Mesothelial cell of epicardium (in vitro differentiated cells): ENCODE measurements at regions not wholly inside any gene's neighbourhood (a gene's known extent, or its start where the extent isn't known, plus 50 kb on each side); places are given as distances from the start of the nearest gene placed in this dataset.
A peak's percentile ranks its signal among the peaks of the same experiment; 100 is the strongest.

Source experiments
- DNase-seq, 2 experiments: peaks; one replicate each; pipeline ENCODE4 v3.0.0; 2021; ENCODE audit warnings: low spot score in 2 of 2; ENCODE audit not compliant: unreplicated experiment in 2 of 2
- H3K27ac Mint-ChIP-seq: 2 replicates; pipeline ENCODE4 v1.8.0; 2021; ENCODE audit warnings: mixed read lengths
- H3K27me3 Mint-ChIP-seq: 2 replicates; pipeline ENCODE4 v1.8.0; 2021; ENCODE audit warnings: low read depth, mixed read lengths
- H3K36me3 Mint-ChIP-seq: 2 replicates; pipeline ENCODE4 v1.8.0; 2021; ENCODE audit warnings: mixed read lengths
- H3K4me1 Mint-ChIP-seq: 2 replicates; pipeline ENCODE4 v1.8.0; 2021; ENCODE audit warnings: mixed read lengths
- H3K4me3 Mint-ChIP-seq: 2 replicates; pipeline ENCODE4 v1.8.0; 2021; ENCODE audit warnings: mild to moderate bottlenecking, moderate library complexity, mixed read lengths
- H3K9me3 Mint-ChIP-seq: 2 replicates; pipeline ENCODE4 v1.8.0; 2021; ENCODE audit warnings: mixed read lengths
- TF ChIP-seq, protein P1 (sequence below): fragments of 200-600 bp; sonication (generic); IDR thresholded peaks from one replicate; pipeline ENCODE4 v1.5.0; 2021; ENCODE audit warnings: antibody characterized with exemption; ENCODE audit not compliant: unreplicated experiment

DNA sequence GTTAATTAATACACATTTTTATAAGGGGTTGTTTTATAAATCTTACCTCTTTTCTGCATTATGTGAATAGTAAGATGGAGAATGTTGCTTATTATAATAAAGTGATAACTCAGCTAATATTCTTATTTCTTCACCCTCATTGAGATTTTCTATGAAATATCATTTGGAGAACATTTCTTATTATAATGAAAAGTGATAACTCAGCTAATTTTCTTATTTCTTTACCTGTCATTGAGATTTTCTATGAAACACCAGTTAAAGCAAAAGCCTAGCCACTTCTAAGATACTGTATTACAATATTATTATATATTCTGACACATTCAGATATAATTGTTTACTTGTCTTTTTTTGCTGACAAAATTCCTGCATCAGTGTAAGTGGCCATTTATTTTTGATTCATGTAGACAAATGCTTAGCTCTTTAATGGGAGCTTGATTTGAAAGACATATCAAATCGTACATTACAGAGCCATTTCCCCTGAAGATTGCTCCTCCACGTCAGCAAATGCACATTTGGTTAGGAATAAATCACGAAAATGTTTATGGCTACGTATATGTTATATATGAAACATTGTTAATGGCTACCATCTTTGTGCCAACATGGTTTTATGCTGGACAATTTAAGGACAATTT is 427.5 kb downstream of the CHL1 start:
- no peak for DNase-seq
- Mint-ChIP-seq H3K36me3 (no peaks in the 10 kb centered on the region), H3K4me1 (no peaks in the 10 kb centered on the region), H3K27ac (no peak overlapping the region), H3K4me3 (no peak overlapping the region), H3K9me3 (peaks cover 5% of the 10 kb centered on the region), H3K27me3 (peaks cover 28% of the 10 kb centered on the region)
- TF ChIP-seq, protein P1, sequence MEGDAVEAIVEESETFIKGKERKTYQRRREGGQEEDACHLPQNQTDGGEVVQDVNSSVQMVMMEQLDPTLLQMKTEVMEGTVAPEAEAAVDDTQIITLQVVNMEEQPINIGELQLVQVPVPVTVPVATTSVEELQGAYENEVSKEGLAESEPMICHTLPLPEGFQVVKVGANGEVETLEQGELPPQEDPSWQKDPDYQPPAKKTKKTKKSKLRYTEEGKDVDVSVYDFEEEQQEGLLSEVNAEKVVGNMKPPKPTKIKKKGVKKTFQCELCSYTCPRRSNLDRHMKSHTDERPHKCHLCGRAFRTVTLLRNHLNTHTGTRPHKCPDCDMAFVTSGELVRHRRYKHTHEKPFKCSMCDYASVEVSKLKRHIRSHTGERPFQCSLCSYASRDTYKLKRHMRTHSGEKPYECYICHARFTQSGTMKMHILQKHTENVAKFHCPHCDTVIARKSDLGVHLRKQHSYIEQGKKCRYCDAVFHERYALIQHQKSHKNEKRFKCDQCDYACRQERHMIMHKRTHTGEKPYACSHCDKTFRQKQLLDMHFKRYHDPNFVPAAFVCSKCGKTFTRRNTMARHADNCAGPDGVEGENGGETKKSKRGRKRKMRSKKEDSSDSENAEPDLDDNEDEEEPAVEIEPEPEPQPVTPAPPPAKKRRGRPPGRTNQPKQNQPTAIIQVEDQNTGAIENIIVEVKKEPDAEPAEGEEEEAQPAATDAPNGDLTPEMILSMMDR = no peak

DNA sequence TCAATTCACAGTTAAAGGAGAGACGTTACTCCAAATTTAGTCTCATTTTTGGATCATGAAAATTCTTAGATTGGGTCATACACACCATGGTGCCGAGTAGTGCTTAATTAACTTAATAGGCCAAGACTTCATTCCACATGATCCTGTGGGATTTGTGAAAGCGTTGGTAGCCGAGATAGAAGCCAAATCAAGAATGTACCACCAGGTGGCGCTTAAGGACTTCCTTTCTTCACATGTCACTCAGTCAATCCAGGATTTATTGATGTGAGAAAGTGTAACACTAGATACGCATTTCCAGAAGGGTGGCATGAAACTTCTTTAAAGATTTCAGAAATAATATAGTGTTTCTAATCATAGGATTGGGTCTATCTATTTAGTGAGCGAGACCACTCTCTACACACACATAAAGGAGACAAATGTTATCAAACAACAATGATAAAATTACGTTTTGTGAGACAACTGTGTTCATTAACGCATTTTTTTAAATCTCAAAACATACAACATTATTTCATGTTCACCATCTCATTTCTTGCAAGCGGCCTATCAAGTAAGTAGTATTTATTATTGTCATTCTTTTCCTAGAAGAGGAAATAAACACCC is 436.1 kb downstream of the CHL1 start:
- peak in 1 of 2 experiments; percentile 61 for DNase-seq
- Mint-ChIP-seq H3K4me3 (no peak overlapping the region), H3K27me3 (peaks cover 22% of the 10 kb centered on the region), H3K27ac (no peak overlapping the region), H3K36me3 (no peaks in the 10 kb centered on the region), H3K9me3 (peaks cover 5% of the 10 kb centered on the region), H3K4me1 (peaks cover 16% of the 10 kb centered on the region)
- TF ChIP-seq, protein P1 = peak; percentile 89

DNA sequence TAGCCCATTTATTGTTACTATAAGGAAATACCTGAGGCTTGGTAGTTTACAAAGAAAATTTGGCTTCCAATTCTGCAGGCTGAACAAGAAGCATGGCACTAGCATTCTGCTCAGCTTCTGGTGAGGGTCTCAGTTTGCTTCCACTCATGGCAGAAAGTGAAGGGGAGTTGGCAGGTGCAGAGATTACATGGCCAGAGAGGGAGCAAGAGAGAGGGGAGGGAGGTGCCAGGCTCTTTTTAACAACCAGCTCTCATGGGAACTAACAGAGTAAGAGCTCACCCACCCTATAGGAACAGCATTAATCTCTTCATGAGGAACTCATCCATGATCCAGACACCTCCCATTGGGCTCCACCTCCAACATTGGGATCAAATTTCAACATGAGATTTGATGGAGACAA is 437.9 kb downstream of the CHL1 start:
- Mint-ChIP-seq H3K4me3 (no peak overlapping the region), H3K36me3 (no peaks in the 10 kb centered on the region), H3K9me3 (no peaks in the 10 kb centered on the region), H3K27me3 (peaks cover 16% of the 10 kb centered on the region), H3K27ac (no peak overlapping the region), H3K4me1 (peaks cover 16% of the 10 kb centered on the region)
- no peak for DNase-seq
- TF ChIP-seq, protein P1 = no peak

DNA sequence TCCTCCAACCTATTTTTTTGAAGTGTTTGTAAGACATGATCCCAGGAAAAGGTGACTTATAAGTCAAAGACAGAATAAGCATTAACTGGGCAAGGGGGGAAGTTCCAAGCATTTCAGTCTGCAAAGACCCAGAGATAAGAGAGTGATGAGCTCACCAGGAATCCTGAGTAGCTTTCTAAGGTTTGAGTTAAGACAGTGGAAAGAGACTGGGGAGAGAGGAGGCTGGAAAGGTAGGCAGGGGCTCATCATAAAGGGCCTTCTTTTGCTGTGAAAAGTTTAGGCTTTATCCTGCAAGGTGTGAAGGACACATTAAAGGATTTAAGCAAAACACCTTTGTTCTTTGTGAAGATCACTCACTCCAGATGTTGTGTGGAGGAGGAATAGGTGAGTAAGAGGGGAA is 438.8 kb downstream of the CHL1 start:
- no peaks in the 10 kb centered on the region for H3K36me3 Mint-ChIP-seq
- H3K27ac Mint-ChIP-seq = no peak overlapping the region
- DNase-seq = no peak
- peaks cover 17% of the 10 kb centered on the region for H3K4me1 Mint-ChIP-seq
- no peak overlapping the region for H3K4me3 Mint-ChIP-seq
- TF ChIP-seq, protein P1 = no peak
- H3K9me3 Mint-ChIP-seq = no peaks in the 10 kb centered on the region
- H3K27me3 Mint-ChIP-seq = peaks cover 16% of the 10 kb centered on the region

DNA sequence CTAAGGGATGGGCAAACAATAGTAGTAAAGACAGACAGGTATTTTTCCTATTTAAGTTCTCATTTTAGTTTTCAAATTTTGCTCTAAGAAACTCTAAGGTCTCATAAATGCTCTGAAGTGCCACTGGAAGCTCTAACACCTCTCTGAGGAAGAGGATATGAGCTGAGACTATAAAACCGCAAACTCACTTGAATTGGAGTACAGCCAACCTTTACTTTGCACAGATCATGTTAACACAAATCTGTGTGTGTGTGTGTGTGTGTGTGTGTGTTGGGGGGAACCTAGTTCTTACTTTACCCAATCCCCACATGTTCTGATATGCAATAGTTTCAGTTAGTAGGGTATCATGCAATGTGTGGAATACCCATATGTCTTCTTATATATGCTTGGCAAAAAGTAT is 446.8 kb downstream of the CHL1 start:
- no peaks in the 10 kb centered on the region for H3K36me3 Mint-ChIP-seq
- peaks cover 6% of the 10 kb centered on the region for H3K9me3 Mint-ChIP-seq
- TF ChIP-seq, protein P1 = no peak
- H3K4me1 Mint-ChIP-seq = peaks cover 2% of the 10 kb centered on the region
- no peak overlapping the region for H3K4me3 Mint-ChIP-seq
- DNase-seq = no peak
- H3K27me3 Mint-ChIP-seq = peaks cover 26% of the 10 kb centered on the region
- no peak overlapping the region for H3K27ac Mint-ChIP-seq
